ENCODE measurements at regions not wholly inside any gene's neighbourhood (a gene's known extent, or its start where the extent isn't known, plus 50 kb on each side); places are given as distances from the start of the nearest gene placed in this dataset.

- no peak for TF ChIP-seq CTCF (IDR thresholded peaks at IDR 0.05; ENCODE audit: extremely low read depth in 1 of 2, insufficient read depth in 1 of 2, low read depth in 1 of 2, low read length in 2 of 2)
- TF ChIP-seq POLR2A (IDR thresholded peaks at IDR 0.05; ENCODE audit: low read depth, low read length), result no peak
Measured at GRCh38 chr7:25459057-25459456, 230.8 kb upstream of the NPVF start.
